Renal cortex interstitium (tissue), 11 donors: ENCODE measurements at regions not wholly inside any gene's neighbourhood (a gene's known extent, or its start where the extent isn't known, plus 50 kb on each side); places are given as distances from the start of the nearest gene placed in this dataset.

Experiments
- DNase-seq, 11 donors: peaks; one replicate each; pipeline ENCODE4 v3.0.0-alpha.2; 2013; ENCODE audit warnings: low read depth in 9 of 11, low spot score in 4 of 11; ENCODE audit errors: extremely low read depth in 1 of 11

DNA sequence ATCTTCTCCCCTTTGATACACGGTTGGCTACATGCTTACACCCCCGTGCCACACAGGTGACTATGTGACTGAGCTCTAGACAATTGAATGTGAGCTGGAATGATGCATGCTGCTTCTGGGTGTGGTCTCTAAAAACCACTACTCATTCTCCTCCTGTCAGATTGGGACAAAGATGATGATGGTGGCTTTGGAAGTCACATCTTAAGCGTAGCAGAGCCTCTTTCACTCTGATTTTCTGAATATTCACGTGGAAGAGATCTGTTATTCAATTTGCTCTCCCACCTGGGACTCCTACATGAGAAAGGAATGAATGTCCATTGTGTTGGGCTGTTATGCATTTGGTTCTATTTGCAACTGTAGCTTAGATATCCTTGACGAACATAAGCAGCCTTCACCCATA, 763.6 kb upstream of the EEF2KMT start:
- DNase-seq = no peak

DNA sequence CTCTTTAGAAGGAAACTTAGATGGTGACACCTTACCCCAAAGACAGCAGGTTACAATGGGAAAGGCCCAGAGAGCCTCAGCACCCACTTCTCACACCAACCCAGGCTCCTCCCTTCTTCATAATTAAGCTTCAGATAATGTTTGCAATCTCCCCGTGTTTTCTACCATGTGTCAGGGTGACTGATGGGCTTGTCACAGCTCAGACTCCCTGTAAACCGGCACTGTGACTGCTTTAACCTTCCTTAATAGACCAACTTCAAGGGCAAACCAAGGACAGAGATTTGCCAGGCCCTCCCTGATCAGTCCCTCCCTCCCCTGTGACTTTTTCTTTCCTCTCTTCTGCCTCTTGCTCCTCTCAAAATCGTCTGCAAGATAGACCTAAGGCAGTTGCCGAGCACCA, 760.6 kb upstream of the EEF2KMT start:
- DNase-seq = no peak

DNA sequence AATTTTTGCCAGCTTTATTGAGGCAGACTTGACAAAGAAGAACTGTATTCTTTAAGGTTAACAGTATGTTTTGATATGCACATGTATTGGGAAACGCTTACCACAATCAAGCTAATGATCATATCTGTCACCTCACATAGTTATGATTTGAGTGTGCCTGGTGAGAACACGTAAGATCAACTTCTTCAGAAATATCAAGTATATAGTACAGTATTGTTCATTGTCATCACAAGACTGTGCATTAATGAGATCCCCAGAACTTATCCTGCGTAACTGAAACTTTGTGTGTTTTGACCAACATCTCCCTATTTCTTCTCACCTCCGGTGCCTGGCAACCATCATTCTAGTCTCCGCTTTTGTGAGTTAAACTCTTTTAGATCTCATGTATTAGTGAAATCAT, 756.4 kb upstream of the EEF2KMT start:
- no peak for DNase-seq

- no peak for DNase-seq
Measured at GRCh38 chr16:5852151-5852550, 754.6 kb upstream of the EEF2KMT start.

DNA sequence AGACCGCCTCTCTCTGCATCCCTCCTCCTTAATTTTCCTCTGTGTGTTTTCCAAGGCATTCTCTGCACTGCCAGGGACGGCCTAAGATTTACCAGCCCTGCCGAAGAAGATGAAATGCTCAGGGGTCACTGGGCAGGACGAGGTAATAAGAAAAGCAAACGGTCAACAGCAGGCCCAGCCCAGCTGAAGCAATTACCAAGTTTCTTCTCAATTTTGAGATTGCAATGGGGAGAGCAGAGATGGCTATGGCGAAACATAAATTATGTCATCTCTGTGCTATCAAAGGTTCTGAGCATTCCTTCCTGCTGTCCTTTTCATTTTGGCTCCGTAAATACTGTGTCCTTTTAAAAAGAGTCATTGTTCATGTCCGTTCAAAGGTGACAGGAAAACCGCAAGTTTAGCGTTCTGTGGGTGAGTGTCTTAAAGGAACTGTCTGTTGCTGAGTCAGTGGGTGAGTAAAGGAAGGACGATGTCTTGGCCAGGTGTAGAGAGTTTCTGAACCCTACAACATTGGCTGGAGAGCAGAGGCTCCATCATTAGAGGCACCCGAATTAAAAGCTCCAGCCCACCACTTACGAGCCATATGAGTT, 753.9 kb upstream of the EEF2KMT start:
- no peak for DNase-seq

DNA sequence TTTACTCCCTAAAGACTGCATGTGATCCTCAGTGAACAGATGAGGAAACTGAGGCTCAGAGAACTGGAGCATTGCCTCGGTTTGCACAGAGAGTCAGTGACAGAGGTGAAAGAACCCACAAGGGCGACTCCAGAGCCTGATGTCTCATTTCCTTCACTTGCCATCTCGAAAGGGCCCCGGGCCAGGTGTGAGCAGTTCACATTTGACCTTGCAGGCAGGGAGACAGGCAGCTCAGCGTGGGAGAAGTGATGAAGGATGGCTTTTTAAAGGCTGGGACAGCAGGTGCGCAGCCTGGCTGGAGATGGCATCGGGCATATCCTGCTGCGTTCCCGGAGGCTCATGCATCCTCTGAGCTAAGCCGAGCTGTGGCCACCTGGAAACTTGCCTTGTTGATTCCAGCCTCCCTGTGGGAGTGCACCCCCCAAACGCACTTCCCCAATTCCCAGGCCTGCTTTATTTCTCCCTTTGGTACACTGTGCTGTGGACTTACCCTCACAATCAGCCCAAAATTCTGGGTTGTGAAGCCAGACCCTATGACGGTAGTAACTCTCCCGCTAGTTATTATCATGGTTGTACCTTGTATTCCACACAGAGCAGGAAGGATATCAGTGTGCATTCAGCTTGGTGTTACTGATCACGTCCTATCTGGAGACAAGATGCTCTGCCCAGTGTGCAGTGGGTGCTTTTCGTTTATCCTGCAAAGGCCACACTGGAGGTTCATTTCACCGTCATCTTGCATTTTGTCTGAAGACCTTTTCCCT, 753.2 kb upstream of the EEF2KMT start:
- no peak for DNase-seq

DNA sequence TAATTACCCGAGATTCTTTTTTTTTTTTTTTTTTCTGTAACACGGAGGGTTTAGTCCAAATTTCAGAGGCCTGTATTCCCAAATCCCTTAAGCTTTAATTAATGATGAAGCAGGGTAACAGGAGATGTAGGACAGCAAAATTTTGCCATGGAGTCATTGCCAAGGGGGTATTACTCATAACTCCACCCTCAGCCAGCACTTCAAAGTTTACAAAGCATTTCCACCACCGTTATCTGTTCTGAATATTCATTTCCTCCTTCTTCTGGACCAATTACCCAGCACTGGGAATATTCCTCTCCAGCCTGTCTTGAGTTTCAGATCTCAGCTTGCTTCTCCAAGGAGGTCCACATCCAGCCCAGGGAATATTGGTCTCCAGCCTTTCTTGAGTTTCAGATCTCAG, 747.5 kb upstream of the EEF2KMT start:
- DNase-seq = no peak

DNA sequence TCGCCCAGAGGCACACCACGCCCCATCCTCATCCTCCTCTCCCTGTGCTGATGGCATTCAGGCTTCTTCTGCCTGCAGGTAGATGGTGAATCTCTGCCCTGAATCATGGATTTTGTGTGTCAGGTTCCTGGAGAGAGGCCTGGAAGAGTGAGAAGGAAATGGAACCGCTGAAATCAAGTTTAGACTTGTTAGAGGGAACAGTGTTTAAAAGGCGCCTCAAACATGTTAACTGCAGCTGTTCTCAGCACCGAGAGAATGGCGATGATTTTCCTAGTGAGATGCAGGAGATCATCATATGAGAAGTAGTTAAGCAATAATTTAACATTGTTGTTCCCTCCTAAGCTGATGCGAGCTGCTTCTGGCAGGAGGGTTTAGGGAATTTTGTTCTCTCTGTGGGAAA, 744.4 kb upstream of the EEF2KMT start:
- no peak for DNase-seq

- no peak for DNase-seq
Measured at GRCh38 chr16:5838725-5839124, 741.1 kb upstream of the EEF2KMT start.

- no peak for DNase-seq
Measured at GRCh38 chr16:5838071-5838470, 740.5 kb upstream of the EEF2KMT start.

- DNase-seq = no peak
Measured at GRCh38 chr16:5837007-5837670, 739.5 kb upstream of the EEF2KMT start.

GRCh38 chr16:5835876-5836275, 738.3 kb upstream of the EEF2KMT start:
- DNase-seq = no peak

- no peak for DNase-seq
Measured at GRCh38 chr16:5826332-5826731, 728.7 kb upstream of the EEF2KMT start.

DNA sequence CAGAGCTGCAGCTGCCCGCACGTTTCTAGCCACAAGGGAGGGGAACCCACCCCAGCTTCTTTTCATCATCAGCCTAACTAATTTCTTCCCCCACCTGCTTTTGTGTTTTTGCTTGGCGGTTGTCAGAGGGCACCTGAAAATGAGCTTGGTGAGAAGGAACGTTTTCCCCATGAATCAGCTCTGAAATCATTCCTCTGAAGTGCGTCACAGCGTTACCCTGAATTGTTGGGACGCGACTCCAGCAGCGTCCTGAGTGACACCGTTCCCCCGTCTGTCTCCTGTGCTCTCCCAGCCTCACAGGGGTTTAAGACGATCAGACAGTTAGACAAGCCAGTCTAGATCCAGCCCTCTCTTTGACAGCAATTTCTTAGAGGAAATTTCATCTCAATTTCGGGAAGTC, 722.9 kb upstream of the EEF2KMT start:
- DNase-seq = no peak

DNA sequence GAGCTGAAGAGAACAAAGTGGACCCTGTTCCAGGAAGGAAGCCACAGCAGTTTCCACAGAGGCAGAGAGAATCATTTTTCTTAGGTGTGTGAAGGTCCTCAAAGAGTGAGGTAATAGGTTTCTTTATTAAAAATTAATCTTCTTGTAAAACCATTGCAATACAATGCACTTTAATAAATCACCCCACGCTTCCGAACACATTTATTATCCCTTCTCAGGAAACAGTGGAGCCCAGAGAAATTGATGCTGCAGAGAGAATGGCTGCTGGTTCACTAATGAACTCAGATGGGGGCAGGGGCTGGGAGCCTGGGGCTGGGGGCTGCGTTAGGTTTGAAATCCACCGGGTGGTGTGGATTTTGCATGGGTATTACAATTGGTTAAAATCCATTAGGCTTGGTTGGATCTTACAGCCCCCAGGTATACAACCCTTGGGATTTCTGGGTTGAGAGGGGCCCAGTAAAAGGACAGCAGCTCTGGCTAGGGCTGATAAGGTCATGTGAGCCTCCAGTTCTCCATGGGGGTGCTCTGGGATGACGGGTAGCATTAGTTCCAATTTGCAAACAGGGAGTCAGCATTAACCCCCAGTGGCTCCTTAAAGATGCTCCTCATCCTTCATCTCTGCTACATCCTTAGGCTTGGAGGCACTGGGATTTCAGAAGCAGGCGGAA, 718.1 kb upstream of the EEF2KMT start:
- no peak for DNase-seq

DNA sequence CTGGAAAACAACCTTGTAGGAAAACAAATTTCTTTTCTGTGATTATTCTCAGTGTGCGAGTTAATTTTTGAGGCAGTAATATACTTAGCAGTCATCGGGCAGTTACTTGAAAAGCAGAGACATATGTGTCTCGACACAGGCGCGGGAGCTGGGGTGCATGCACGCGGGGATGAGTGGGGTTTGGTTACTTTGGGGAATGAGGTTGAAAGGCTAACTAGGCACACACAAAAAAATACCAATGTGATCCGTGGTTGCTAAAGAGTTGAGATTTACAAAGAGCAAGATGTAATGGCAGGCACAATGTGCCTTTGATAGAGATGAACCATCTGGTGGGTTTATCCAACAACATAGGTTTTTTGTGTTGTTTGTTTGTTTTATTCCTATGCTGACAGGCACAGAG, 703.8 kb upstream of the EEF2KMT start:
- DNase-seq = no peak

DNA sequence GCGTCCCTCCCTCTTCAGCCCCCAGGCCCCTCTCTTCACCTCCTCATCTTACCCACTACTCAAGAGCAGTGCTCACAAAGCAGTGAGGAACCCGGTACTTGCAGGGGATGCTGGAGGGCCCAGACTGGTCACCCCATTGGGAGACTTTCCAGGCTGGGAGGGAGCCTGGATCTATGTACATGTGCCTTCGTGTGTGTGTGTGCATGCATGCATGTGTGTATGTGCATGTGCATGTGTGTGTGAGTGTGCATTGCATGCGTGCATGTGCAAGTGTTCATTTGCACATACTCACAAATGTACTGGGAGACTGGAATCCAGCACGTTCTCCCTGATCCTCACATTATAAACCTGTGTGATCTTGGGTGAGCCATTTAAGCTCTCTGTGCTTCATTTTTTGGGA, 696.0 kb upstream of the EEF2KMT start:
- DNase-seq = no peak

- DNase-seq = no peak
Measured at GRCh38 chr16:5791011-5791657, 693.5 kb upstream of the EEF2KMT start.

- DNase-seq = no peak
Measured at GRCh38 chr16:5790512-5790911, 692.9 kb upstream of the EEF2KMT start.

DNA sequence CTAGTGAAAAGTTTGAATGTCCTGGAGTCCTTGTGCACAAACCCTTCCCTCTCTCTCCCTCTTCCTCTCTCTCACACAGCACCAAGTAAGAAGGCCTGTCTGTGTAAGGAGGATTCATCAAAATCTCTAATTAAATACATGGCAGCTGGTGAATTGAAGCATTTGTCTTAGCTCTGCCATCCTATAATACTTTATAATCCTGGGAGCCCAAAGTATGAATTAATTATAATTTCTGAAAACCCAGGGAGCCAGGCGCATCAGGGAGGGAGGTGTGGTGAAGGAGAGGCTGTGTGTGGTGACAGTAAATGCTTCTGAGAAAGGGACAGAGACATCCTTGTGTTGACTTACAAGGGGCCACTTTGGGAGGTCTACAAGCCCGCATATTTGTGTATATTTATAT, 691.4 kb upstream of the EEF2KMT start:
- DNase-seq = no peak
